VCaP (cell line): ENCODE measurements at regions not wholly inside any gene's neighbourhood (a gene's known extent, or its start where the extent isn't known, plus 50 kb on each side); places are given as distances from the start of the nearest gene placed in this dataset.

Source experiments
- H3K27ac ChIP-seq: fragments of 450-650 bp; 2 replicates; pipeline ENCODE4 v1.5.1; 2017
- CTCF ChIP-seq: fragments of 450-650 bp; conservative IDR thresholded peaks from 2 replicates; pipeline ENCODE4 v1.5.1; 2017; ENCODE audit warnings: mild to moderate bottlenecking, moderate library complexity

DNA sequence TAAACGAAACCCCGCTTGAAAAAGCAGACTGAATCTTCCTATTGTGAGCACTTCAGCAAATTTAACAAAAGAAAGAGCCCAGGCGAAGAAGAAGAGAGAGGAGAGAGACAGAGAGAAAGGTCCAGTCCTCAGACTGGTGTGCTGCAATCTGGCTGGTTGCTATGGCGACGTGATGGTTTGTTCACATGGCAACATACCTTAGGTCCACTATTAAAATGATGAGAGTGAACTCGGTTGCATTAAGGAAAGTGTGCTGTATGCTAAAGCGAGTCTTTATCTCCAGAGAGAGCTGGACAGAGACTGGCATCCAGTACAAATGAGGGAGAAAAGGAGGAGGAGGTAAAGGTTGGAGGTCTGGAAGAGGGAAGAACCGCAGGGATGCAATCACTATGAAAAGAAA lies 271.8 kb upstream of the ZFHX3 start:
- TF ChIP-seq CTCF = no peak
- no peak overlapping the region for H3K27ac ChIP-seq

- no peak for TF ChIP-seq CTCF
- H3K27ac ChIP-seq = no peak overlapping the region
These were observed 271.3 kb upstream of the ZFHX3 start for GRCh38 chr16:73319261-73319660.

GRCh38 chr16:73317321-73317857 lies 269.5 kb upstream of the ZFHX3 start:
- no peak for TF ChIP-seq CTCF
- no peak overlapping the region for H3K27ac ChIP-seq

GRCh38 chr16:73315645-73316044 lies 267.7 kb upstream of the ZFHX3 start:
- no peak overlapping the region for H3K27ac ChIP-seq
- no peak for TF ChIP-seq CTCF

GRCh38 chr16:73313950-73314349 lies 266.0 kb upstream of the ZFHX3 start:
- no peak overlapping the region for H3K27ac ChIP-seq
- no peak for TF ChIP-seq CTCF

DNA sequence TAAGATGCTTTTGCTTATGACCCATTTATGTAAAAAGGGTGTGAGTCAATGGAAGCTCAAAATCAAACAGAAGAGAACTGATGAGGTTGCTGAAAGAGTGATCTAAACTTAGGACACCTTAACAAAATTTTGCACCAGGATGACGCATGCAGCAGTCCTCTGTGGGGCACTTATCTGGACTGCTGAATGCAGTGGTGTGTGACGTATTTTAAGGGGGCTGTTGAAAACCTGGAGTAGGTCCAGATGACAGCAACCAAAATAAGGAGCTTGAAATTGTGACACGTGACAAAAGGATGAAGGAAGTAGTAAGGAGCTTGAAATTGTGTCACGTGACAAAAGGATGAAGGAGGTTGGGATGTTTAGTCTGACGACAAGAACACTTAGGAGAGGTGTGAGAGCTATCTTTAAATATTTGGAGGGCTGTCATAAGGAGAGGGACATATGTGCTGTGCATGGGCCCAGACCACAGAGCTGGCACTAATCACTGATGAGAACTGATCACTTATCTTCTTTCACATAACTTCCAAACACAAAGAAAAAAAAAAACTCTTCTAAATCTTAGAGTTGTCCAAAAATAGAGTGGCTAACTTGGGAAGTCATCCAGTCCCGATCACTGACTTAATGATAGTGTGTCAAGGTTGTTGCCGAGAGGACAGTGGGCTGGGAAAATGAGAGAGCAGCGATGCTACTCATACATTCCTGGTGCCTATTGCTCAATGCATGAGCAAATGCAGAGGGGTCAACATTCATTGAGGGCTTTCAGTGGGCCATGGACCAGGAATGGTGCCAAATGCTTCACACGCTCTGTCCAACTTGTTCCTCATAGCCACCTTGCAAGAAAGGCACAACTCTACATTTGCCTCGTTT lies 264.2 kb upstream of the ZFHX3 start:
- no peak overlapping the region for H3K27ac ChIP-seq

GRCh38 chr16:73308771-73309170 lies 260.8 kb upstream of the ZFHX3 start:
- H3K27ac ChIP-seq = no peak overlapping the region
- TF ChIP-seq CTCF = no peak

More for the DNA sequence above, 264.2 kb upstream of the ZFHX3 start:
- TF ChIP-seq CTCF = no peak
